Naive thymus-derived CD8-positive, alpha-beta T cell (primary cell): ENCODE measurements at regions not wholly inside any gene's neighbourhood (a gene's known extent, or its start where the extent isn't known, plus 50 kb on each side); places are given as distances from the start of the nearest gene placed in this dataset.

Experiments
- ATAC-seq, 2 donors: fragments of 150-1000 bp; cut with Tn5 transposase in 1 of 2; sonication (Bioruptor Pico), chemical (Tn5 transposase) in 1 of 2; 1 replicate in 1 of 2; 2 replicates in 1 of 2; pipeline ENCODE4 v1.10.0; 2021; ENCODE audit warnings: mild to moderate bottlenecking in 2 of 2, moderate library complexity in 2 of 2
- POLR2A ChIA-PET: fragments of 350-600 bp; sonication (Branson Sonifier 250); formaldehyde crosslinking; loops from one replicate; lab custom pipeline; 2021; ENCODE audit warnings: antibody characterized with exemption; lab: Charles Lee
- DNase-seq, 10 donors: peaks; one replicate each; pipeline versions ENCODE4 v3.0.0 to v3.0.0-alpha.2; 2020 to 2022
- H3K27ac Mint-ChIP-seq, 10 donors: one replicate each; pipeline ENCODE4 v1.8.0; 2020 to 2022; ENCODE audit warnings: mild to moderate bottlenecking in 10 of 10, mixed read lengths in 10 of 10, moderate library complexity in 4 of 10, inconsistent platforms in 1 of 10
- H3K27me3 Mint-ChIP-seq, 5 donors: one replicate each; pipeline ENCODE4 v1.8.0; 2021 to 2022; ENCODE audit warnings: mixed read lengths in 5 of 5
- H3K36me3 Mint-ChIP-seq, 3 donors: one replicate each; pipeline ENCODE4 v1.8.0; 2020 to 2022; ENCODE audit warnings: mixed read lengths in 3 of 3, mild to moderate bottlenecking in 2 of 3, inconsistent platforms in 1 of 3
- H3K4me1 Mint-ChIP-seq, 4 donors: one replicate each; pipeline ENCODE4 v1.8.0; 2021 to 2022; ENCODE audit warnings: mixed read lengths in 4 of 4
- H3K4me3 Mint-ChIP-seq, 10 donors: one replicate each; pipeline ENCODE4 v1.8.0; 2020 to 2022; ENCODE audit warnings: mild to moderate bottlenecking in 10 of 10, mixed read lengths in 10 of 10, moderate library complexity in 6 of 10, inconsistent platforms in 1 of 10
- H3K9me3 Mint-ChIP-seq, 9 donors: one replicate each; pipeline ENCODE4 v1.8.0; 2020 to 2022; ENCODE audit warnings: mixed read lengths in 9 of 9, mild to moderate bottlenecking in 3 of 9, inconsistent platforms in 1 of 9, moderate library complexity in 1 of 9

- no peak overlapping the region for H3K4me3 Mint-ChIP-seq
- POLR2A ChIA-PET = no interaction called here
- peaks cover 0 to 12% (median 5%) of the 10 kb centered on the region in 5 donors for H3K27me3 Mint-ChIP-seq
- ATAC-seq = no peak
- H3K9me3 Mint-ChIP-seq = peaks cover 0 to 10% (median 2%) of the 10 kb centered on the region in 9 donors
- no peaks in the 10 kb centered on the region for H3K4me1 Mint-ChIP-seq
- no peak for DNase-seq
- no peaks in the 10 kb centered on the region for H3K36me3 Mint-ChIP-seq
- H3K27ac Mint-ChIP-seq = no peak overlapping the region
Measured at GRCh38 chr5:156147944-156148285, 179.0 kb upstream of the SGCD start.

- Mint-ChIP-seq H3K27ac (no peak overlapping the region), H3K9me3 (peaks cover 0 to 9% (median 0%) of the 10 kb centered on the region in 9 donors), H3K27me3 (peaks cover 0 to 12% (median 5%) of the 10 kb centered on the region in 5 donors), H3K4me3 (no peak overlapping the region), H3K4me1 (no peaks in the 10 kb centered on the region), H3K36me3 (no peaks in the 10 kb centered on the region)
- ATAC-seq (no peak), DNase-seq (no peak)
- POLR2A ChIA-PET = no interaction called here
Measured at GRCh38 chr5:156148301-156148700, 178.7 kb upstream of the SGCD start.

GRCh38 chr5:156149213-156149612 is 177.8 kb upstream of the SGCD start:
- Mint-ChIP-seq H3K27ac (no peak overlapping the region), H3K4me1 (no peaks in the 10 kb centered on the region), H3K4me3 (no peak overlapping the region), H3K36me3 (no peaks in the 10 kb centered on the region), H3K27me3 (peaks cover 0 to 12% (median 5%) of the 10 kb centered on the region in 5 donors), H3K9me3 (peaks cover 0 to 5% (median 0%) of the 10 kb centered on the region in 9 donors)
- ATAC-seq (no peak), DNase-seq (no peak)
- POLR2A ChIA-PET = no interaction called here

- POLR2A ChIA-PET = no interaction called here
- peaks cover 0 to 7% (median 2%) of the 10 kb centered on the region in 5 donors for H3K27me3 Mint-ChIP-seq
- H3K36me3 Mint-ChIP-seq = no peaks in the 10 kb centered on the region
- DNase-seq (no peak), ATAC-seq (no peak)
- H3K4me3 Mint-ChIP-seq = no peak overlapping the region
- H3K4me1 Mint-ChIP-seq = no peaks in the 10 kb centered on the region
- no peaks in the 10 kb centered on the region for H3K9me3 Mint-ChIP-seq
- no peak overlapping the region for H3K27ac Mint-ChIP-seq
Measured at GRCh38 chr5:156153602-156154001, 173.4 kb upstream of the SGCD start.

GRCh38 chr5:156154757-156155156 is 172.2 kb upstream of the SGCD start:
- DNase-seq (no peak), ATAC-seq (no peak)
- POLR2A ChIA-PET = no interaction called here
- Mint-ChIP-seq H3K27ac (no peak overlapping the region), H3K36me3 (no peaks in the 10 kb centered on the region), H3K4me1 (no peaks in the 10 kb centered on the region), H3K9me3 (no peaks in the 10 kb centered on the region), H3K4me3 (no peak overlapping the region), H3K27me3 (peaks cover 0 to 7% (median 2%) of the 10 kb centered on the region in 5 donors)

- POLR2A ChIA-PET = no interaction called here
- H3K36me3 Mint-ChIP-seq = no peaks in the 10 kb centered on the region
- ATAC-seq = no peak
- no peak overlapping the region for H3K27ac Mint-ChIP-seq
- no peak overlapping the region for H3K4me3 Mint-ChIP-seq
- no peak for DNase-seq
- no peaks in the 10 kb centered on the region for H3K9me3 Mint-ChIP-seq
- H3K4me1 Mint-ChIP-seq = no peaks in the 10 kb centered on the region
- H3K27me3 Mint-ChIP-seq = peaks cover 0 to 3% (median 0%) of the 10 kb centered on the region in 5 donors
Measured at GRCh38 chr5:156155598-156155997, 171.4 kb upstream of the SGCD start.

GRCh38 chr5:156164306-156164705 is 162.7 kb upstream of the SGCD start:
- DNase-seq (no peak), ATAC-seq (no peak)
- H3K9me3 Mint-ChIP-seq = peaks cover 0 to 2% (median 0%) of the 10 kb centered on the region in 9 donors
- H3K27ac Mint-ChIP-seq = no peak overlapping the region
- H3K4me3 Mint-ChIP-seq = no peak overlapping the region
- POLR2A ChIA-PET = no interaction called here
- H3K27me3 Mint-ChIP-seq = peaks cover 6 to 23% (median 10%) of the 10 kb centered on the region in 5 donors
- H3K4me1 Mint-ChIP-seq = no peaks in the 10 kb centered on the region
- no peaks in the 10 kb centered on the region for H3K36me3 Mint-ChIP-seq

GRCh38 chr5:156169495-156169894 is 157.5 kb upstream of the SGCD start:
- no peak for DNase-seq
- Mint-ChIP-seq H3K4me3 (no peak overlapping the region), H3K36me3 (no peaks in the 10 kb centered on the region), H3K4me1 (no peaks in the 10 kb centered on the region), H3K27me3 (peaks cover 7 to 15% (median 10%) of the 10 kb centered on the region in 5 donors), H3K9me3 (peaks cover 0 to 2% (median 0%) of the 10 kb centered on the region in 9 donors), H3K27ac (no peak overlapping the region)
- no peak for ATAC-seq
- POLR2A ChIA-PET = no interaction called here

- POLR2A ChIA-PET = no interaction called here
- Mint-ChIP-seq H3K4me1 (no peaks in the 10 kb centered on the region), H3K27ac (no peak overlapping the region), H3K4me3 (no peak overlapping the region), H3K27me3 (peaks cover 7 to 15% (median 10%) of the 10 kb centered on the region in 5 donors), H3K36me3 (no peaks in the 10 kb centered on the region), H3K9me3 (peaks cover 0 to 2% (median 0%) of the 10 kb centered on the region in 9 donors)
- ATAC-seq (no peak), DNase-seq (no peak)
Measured at GRCh38 chr5:156170351-156170961, 156.5 kb upstream of the SGCD start.

- Mint-ChIP-seq H3K27me3 (peaks cover 0 to 7% (median 1%) of the 10 kb centered on the region in 5 donors), H3K36me3 (no peaks in the 10 kb centered on the region), H3K27ac (no peak overlapping the region), H3K4me1 (no peaks in the 10 kb centered on the region), H3K4me3 (no peak overlapping the region), H3K9me3 (no peaks in the 10 kb centered on the region)
- POLR2A ChIA-PET = no interaction called here
- DNase-seq (no peak), ATAC-seq (no peak)
Measured at GRCh38 chr5:156174225-156174624, 152.7 kb upstream of the SGCD start.

- Mint-ChIP-seq H3K9me3 (peaks cover 0 to 2% (median 0%) of the 10 kb centered on the region in 9 donors), H3K4me3 (no peak overlapping the region), H3K27ac (no peak overlapping the region), H3K36me3 (no peaks in the 10 kb centered on the region), H3K27me3 (peaks cover 0 to 3% (median 1%) of the 10 kb centered on the region in 5 donors), H3K4me1 (no peaks in the 10 kb centered on the region)
- ATAC-seq (no peak), DNase-seq (no peak)
- POLR2A ChIA-PET = no interaction called here
Measured at GRCh38 chr5:156178117-156178516, 148.8 kb upstream of the SGCD start.

- Mint-ChIP-seq H3K27ac (no peak overlapping the region), H3K4me3 (no peak overlapping the region), H3K9me3 (peaks cover 0 to 2% (median 0%) of the 10 kb centered on the region in 9 donors), H3K4me1 (no peaks in the 10 kb centered on the region), H3K36me3 (no peaks in the 10 kb centered on the region), H3K27me3 (peaks cover 0 to 3% (median 0%) of the 10 kb centered on the region in 5 donors)
- POLR2A ChIA-PET = no interaction called here
- no peak for ATAC-seq
- DNase-seq = no peak
Measured at GRCh38 chr5:156181656-156182055, 145.3 kb upstream of the SGCD start.

- no peaks in the 10 kb centered on the region for H3K36me3 Mint-ChIP-seq
- no peak overlapping the region for H3K4me3 Mint-ChIP-seq
- no peak overlapping the region for H3K27ac Mint-ChIP-seq
- H3K27me3 Mint-ChIP-seq = peaks cover 0 to 3% (median 0%) of the 10 kb centered on the region in 5 donors
- H3K4me1 Mint-ChIP-seq = no peaks in the 10 kb centered on the region
- POLR2A ChIA-PET = no interaction called here
- peaks cover 0 to 2% (median 0%) of the 10 kb centered on the region in 9 donors for H3K9me3 Mint-ChIP-seq
- DNase-seq = no peak
- ATAC-seq = no peak
Measured at GRCh38 chr5:156182174-156182967, 144.6 kb upstream of the SGCD start.
